WTC11 (cell line): ENCODE measurements at regions not wholly inside any gene's neighbourhood (a gene's known extent, or its start where the extent isn't known, plus 50 kb on each side); places are given as distances from the start of the nearest gene placed in this dataset.

Experiments used
- ATAC-seq: fragments of 200-7000 bp; cut with Tn5 transposase; 2 replicates; pipeline ENCODE4 v1.10.0; 2021; ENCODE audit warnings: mild to moderate bottlenecking, moderate library complexity
- CTCF ChIA-PET: fragments of 300-600 bp; sonication (Branson Sonifier 250); formaldehyde crosslinking; loops from one replicate; lab custom pipeline; 2021; ENCODE audit warnings: antibody characterized with exemption; lab: Charles Lee
- POLR2A ChIA-PET: fragments of 350-600 bp; sonication (Branson Sonifier 250); formaldehyde crosslinking; loops from one replicate; lab custom pipeline; 2021; ENCODE audit warnings: antibody characterized with exemption; lab: Charles Lee
- DNase-seq: peaks from one replicate; pipeline ENCODE4 v3.0.0; 2021; ENCODE audit warnings: low spot score
- H3K27ac Mint-ChIP-seq: 2 replicates; pipeline ENCODE4 v1.8.0; 2021; ENCODE audit warnings: mixed read lengths
- H3K27me3 Mint-ChIP-seq: 2 replicates; pipeline ENCODE4 v1.8.0; 2021; ENCODE audit warnings: low read depth, mild to moderate bottlenecking, moderate library complexity, mixed read lengths
- H3K36me3 Mint-ChIP-seq: 2 replicates; pipeline ENCODE4 v1.8.0; 2021; ENCODE audit warnings: mixed read lengths
- H3K4me1 Mint-ChIP-seq: 2 replicates; pipeline ENCODE4 v1.8.0; 2022; ENCODE audit warnings: mixed read lengths
- H3K4me3 Mint-ChIP-seq: 2 replicates; pipeline ENCODE4 v1.8.0; 2021; ENCODE audit warnings: mild to moderate bottlenecking, moderate library complexity, mixed read lengths
- H3K9me3 Mint-ChIP-seq: 2 replicates; pipeline ENCODE4 v1.8.0; 2021; ENCODE audit warnings: mixed read lengths
- AFF4 ChIP-seq: sonication (generic); formaldehyde crosslinking; IDR thresholded peaks from 2 replicates; pipeline ENCODE4 v1.8.1; 2023; ENCODE audit warnings: mild to moderate bottlenecking, missing genetic modification reagents, borderline replicate concordance
- ATF6 ChIP-seq: sonication (generic); formaldehyde crosslinking; IDR thresholded peaks from 2 replicates; pipeline ENCODE4 v1.8.1; 2023; ENCODE audit warnings: mild to moderate bottlenecking, missing genetic modification reagents
- CBFB ChIP-seq: sonication (generic); formaldehyde crosslinking; IDR thresholded peaks from 2 replicates; pipeline ENCODE4 v1.8.1; 2022; ENCODE audit warnings: mild to moderate bottlenecking, low read depth, missing genetic modification reagents
- CREB1 ChIP-seq: sonication (generic); formaldehyde crosslinking; IDR thresholded peaks from 2 replicates; pipeline ENCODE4 v1.8.0; 2023; ENCODE audit warnings: mild to moderate bottlenecking, missing genetic modification reagents
- E2F4 ChIP-seq: sonication (generic); formaldehyde crosslinking; IDR thresholded peaks from 2 replicates; pipeline ENCODE4 v1.8.1; 2022; ENCODE audit warnings: low read depth, mild to moderate bottlenecking, moderate library complexity, missing genetic modification reagents, borderline replicate concordance
- FOXP1 ChIP-seq: sonication (generic); formaldehyde crosslinking; IDR thresholded peaks from 2 replicates; pipeline ENCODE4 v1.8.0; 2022; ENCODE audit warnings: missing genetic modification reagents, mild to moderate bottlenecking, moderate library complexity, borderline replicate concordance
- HMGA2 ChIP-seq: fragments of 250-450 bp; sonication (Bioruptor Pico); IDR thresholded peaks from 2 replicates; pipeline ENCODE4 v1.4.0; 2021; ENCODE audit warnings: mild to moderate bottlenecking, moderate library complexity
- IRF1 ChIP-seq: sonication (generic); formaldehyde crosslinking; IDR thresholded peaks from 2 replicates; pipeline ENCODE4 v1.8.0; 2023; ENCODE audit warnings: missing genetic modification reagents
- KAT7 ChIP-seq: sonication (generic); formaldehyde crosslinking; IDR thresholded peaks from 2 replicates; pipeline ENCODE4 v1.8.1; 2023; ENCODE audit warnings: missing genetic modification reagents, mild to moderate bottlenecking, borderline replicate concordance
- MAX ChIP-seq: sonication (generic); formaldehyde crosslinking; IDR thresholded peaks from 2 replicates; pipeline ENCODE4 v1.8.0; 2022; ENCODE audit warnings: mild to moderate bottlenecking, missing genetic modification reagents
- MXD4 ChIP-seq: fragments of 250-450 bp; sonication (Bioruptor Pico); IDR thresholded peaks from 2 replicates; pipeline ENCODE4 v1.8.0; 2021; ENCODE audit warnings: mild to moderate bottlenecking, moderate library complexity, borderline replicate concordance
- NFYB ChIP-seq: sonication (generic); formaldehyde crosslinking; conservative IDR thresholded peaks from 2 replicates; pipeline ENCODE4 v1.8.0; 2022; ENCODE audit warnings: low read depth, missing genetic modification reagents
- OVOL2 ChIP-seq: fragments of 250-450 bp; sonication (Bioruptor Pico); IDR thresholded peaks from 2 replicates; pipeline ENCODE4 v1.9.0; 2021; ENCODE audit warnings: mild to moderate bottlenecking, borderline replicate concordance
- STAT6 ChIP-seq: sonication (generic); formaldehyde crosslinking; conservative IDR thresholded peaks from 2 replicates; pipeline ENCODE4 v1.8.1; 2023; ENCODE audit warnings: mild to moderate bottlenecking, low read depth, missing genetic modification reagents, moderate library complexity
- TEAD1 ChIP-seq: sonication (generic); formaldehyde crosslinking; IDR thresholded peaks from 2 replicates; pipeline ENCODE4 v1.8.0; 2022; ENCODE audit warnings: mild to moderate bottlenecking, missing genetic modification reagents
- USF2 ChIP-seq: sonication (generic); formaldehyde crosslinking; IDR thresholded peaks from 2 replicates; pipeline ENCODE4 v1.8.1; 2023; ENCODE audit warnings: mild to moderate bottlenecking, missing genetic modification reagents, moderate library complexity
- ZNF121 ChIP-seq: sonication (generic); formaldehyde crosslinking; IDR thresholded peaks from 2 replicates; pipeline ENCODE4 v1.8.0; 2023; ENCODE audit warnings: missing genetic modification reagents
- ZNF532 ChIP-seq: fragments of 250-450 bp; sonication (Bioruptor Pico); IDR thresholded peaks from 2 replicates; pipeline ENCODE4 v1.9.0; 2021; ENCODE audit warnings: mild to moderate bottlenecking, borderline replicate concordance
- ZNF671 ChIP-seq: fragments of 250-450 bp; sonication (Bioruptor Pico); IDR thresholded peaks from 2 replicates; pipeline ENCODE4 v1.8.0; 2021; ENCODE audit warnings: mild to moderate bottlenecking

- POLR2A ChIA-PET, result no interaction called here
- CTCF ChIA-PET, result no interaction called here
- H3K4me3 Mint-ChIP-seq, result no peak overlapping the region
- H3K36me3 Mint-ChIP-seq, result no peaks in the 10 kb centered on the region
- H3K27me3 Mint-ChIP-seq, result no peaks in the 10 kb centered on the region
- no peak overlapping the region for H3K27ac Mint-ChIP-seq
- H3K4me1 Mint-ChIP-seq, result peaks cover 43% of the 10 kb centered on the region
- DNase-seq (no peak), ATAC-seq (no peak; the same call in 1 of the 2 replicates)
- peaks cover 2% of the 10 kb centered on the region; the same call in 1 of the 2 replicates for H3K9me3 Mint-ChIP-seq
- TF ChIP-seq ZNF532 (CRISPR knock-in tag), result no peak
- TF ChIP-seq CBFB (CRISPR knock-in tag), result no peak
- no peak for TF ChIP-seq CREB1 (CRISPR knock-in tag)
- TF ChIP-seq USF2 (CRISPR knock-in tag), result no peak
- no peak for TF ChIP-seq ZNF671 (CRISPR knock-in tag)
- TF ChIP-seq MAX (CRISPR knock-in tag), result no peak
- TF ChIP-seq NFYB (CRISPR knock-in tag), result no peak
- TF ChIP-seq IRF1 (CRISPR knock-in tag), result no peak
- TF ChIP-seq TEAD1 (CRISPR knock-in tag), result no peak
- TF ChIP-seq E2F4 (CRISPR knock-in tag), result no peak
- TF ChIP-seq HMGA2 (CRISPR knock-in tag), result no peak
- no peak for TF ChIP-seq AFF4 (CRISPR knock-in tag)
Measured at GRCh38 chr9:108801949-108802348, 53.8 kb downstream of the ACTL7B start.

GRCh38 chr9:108800632-108801099 lies 55.1 kb downstream of the ACTL7B start:
- CTCF ChIA-PET, result interaction anchor here (1.0 kb wide), 1 partner anchor 1376 kb away, joined by 3 read pairs; no protein-coding TSS in a partner anchor
- peak; percentile 52; the same call in 1 of the 2 replicates for ATAC-seq
- Mint-ChIP-seq H3K27ac (no peak overlapping the region), H3K9me3 (no peaks in the 10 kb centered on the region), H3K36me3 (no peaks in the 10 kb centered on the region), H3K4me3 (no peak overlapping the region), H3K4me1 (peaks cover 34% of the 10 kb centered on the region), H3K27me3 (no peaks in the 10 kb centered on the region)
- no peak for DNase-seq
- POLR2A ChIA-PET, result no interaction called here
- TF ChIP-seq OVOL2 (no peak), MXD4 (CRISPR knock-in tag) (no peak), ZNF121 (no peak), KAT7 (CRISPR knock-in tag) (no peak), STAT6 (CRISPR knock-in tag) (no peak), FOXP1 (CRISPR knock-in tag) (no peak), ATF6 (CRISPR knock-in tag) (no peak)
